MM.1S (cell line): ENCODE measurements at regions not wholly inside any gene's neighbourhood (a gene's known extent, or its start where the extent isn't known, plus 50 kb on each side); places are given as distances from the start of the nearest gene placed in this dataset.

Source experiments
- CTCF ChIP-seq: fragments of 300-600 bp; sonication (generic); IDR thresholded peaks from 2 replicates; pipeline ENCODE4 v1.5.1; 2016; ENCODE audit warnings: antibody characterized with exemption, low read length, mixed read lengths
- EZH2 ChIP-seq: fragments of 300-600 bp; sonication (generic); optimal IDR thresholded peaks from 2 replicates; pipeline ENCODE3; 2017; ENCODE audit warnings: low read depth, mild to moderate bottlenecking, antibody characterized with exemption, low read length, mixed read lengths

GRCh38 chr1:216866714-216867113 is 143.5 kb upstream of the ESRRG start:
- TF ChIP-seq CTCF = no peak
- no peak for TF ChIP-seq EZH2
